HCT116 (cell line): ENCODE measurements at regions not wholly inside any gene's neighbourhood (a gene's known extent, or its start where the extent isn't known, plus 50 kb on each side); places are given as distances from the start of the nearest gene placed in this dataset.

Experiments
- ATAC-seq: fragments of 200-7000 bp; cut with Tn5 transposase; 2 replicates; pipeline ENCODE4 v1.9.1; 2020; ENCODE audit warnings: mild to moderate bottlenecking, moderate library complexity
- BruUV-seq: library from RNA; stranded (reverse); fragments of 400-500 nt; replicated peaks from 2 replicates; lab custom pipeline; 2021; lab: Mats Ljungman, UMichigan
- CTCF ChIA-PET: fragments of 300-600 bp; sonication (Branson Sonifier 250); formaldehyde crosslinking; loops from one replicate; lab custom pipeline; 2021; ENCODE audit warnings: antibody characterized with exemption; lab: Charles Lee
- POLR2A ChIA-PET: fragments of 300-600, 350-600 bp; sonication (Branson Sonifier 250); formaldehyde crosslinking; loops from one replicate; lab custom pipeline; 2021; ENCODE audit warnings: antibody characterized with exemption; lab: Charles Lee
- RAD21 ChIA-PET, 2 experiments: fragments of 300-600 bp; sonication (Branson Sonifier 250); formaldehyde crosslinking; loops; one replicate each; lab custom pipeline; 2023; ENCODE audit warnings: low total read pairs in 2 of 2; ENCODE audit not compliant: uncharacterized antibody in 2 of 2, unreplicated experiment in 2 of 2, low non-redundant PET in 1 of 2; lab: Charles Lee
- DNase-seq: peaks from one replicate; pipeline ENCODE4 v3.0.0-alpha.2; 2010; ENCODE audit warnings: low read depth, low spot score
- H2AFZ ChIP-seq: fragments of 200-600 bp; shearing (Covaris generic), sonication (generic); 2 replicates; pipeline ENCODE4 v1.6.1; 2017; ENCODE audit warnings: low read depth, mixed run types, mixed read lengths, antibody characterized with exemption, low read length; ENCODE audit not compliant: poor library complexity, severe bottlenecking
- H3K27ac ChIP-seq: 2 replicates; pipeline ENCODE4 v1.5.1; 2012; ENCODE audit warnings: low read depth, low read length
- H3K27me3 ChIP-seq: fragments of 200-600 bp; sonication (generic); 2 replicates; pipeline ENCODE4 v1.6.1; 2016; ENCODE audit warnings: mixed run types, low read length, mixed read lengths; ENCODE audit not compliant: insufficient read depth
- H3K36me3 ChIP-seq, 2 experiments: fragments of 200-500 bp in 1 of 2; fragments of 200-600 bp in 1 of 2; sonication (Bioruptor generic) in 1 of 2; sonication (generic) in 1 of 2; 2 replicates each; pipeline versions ENCODE4 v1.5.1 to v1.6.1; 2014 to 2016; ENCODE audit warnings: low read length in 2 of 2, inconsistent platforms in 1 of 2, mixed read lengths in 1 of 2, mixed run types in 1 of 2; ENCODE audit not compliant: insufficient read depth in 2 of 2, control insufficient read depth in 1 of 2
- H3K4me1 ChIP-seq, 2 experiments: fragments of 200-600 bp in 1 of 2; sonication (generic) in 1 of 2; 2 replicates each; pipeline versions ENCODE4 v1.5.1 to v1.6.1; 2012 to 2017; ENCODE audit warnings: low read length in 2 of 2, inconsistent platforms in 1 of 2, mild to moderate bottlenecking in 1 of 2, mixed read lengths in 1 of 2, mixed run types in 1 of 2, moderate library complexity in 1 of 2; ENCODE audit not compliant: insufficient read depth in 2 of 2, control insufficient read depth in 1 of 2
- H3K4me2 ChIP-seq: fragments of 200-600 bp; sonication (generic); 2 replicates; pipeline ENCODE4 v1.6.1; 2017; ENCODE audit warnings: mixed run types, low read length, mixed read lengths
- H3K4me3 ChIP-seq, 2 experiments: fragments of 200-600 bp in 1 of 2; sonication (generic) in 1 of 2; replicated peaks in 1 of 2; 2 replicates each; pipeline ENCODE4 v1.5.1; 2011 to 2016; ENCODE audit warnings: low read length in 2 of 2, control low read depth in 1 of 2, low read depth in 1 of 2, mild to moderate bottlenecking in 1 of 2, mixed read lengths in 1 of 2, mixed run types in 1 of 2
- H3K79me2 ChIP-seq: fragments of 200-600 bp; sonication (generic); 2 replicates; pipeline ENCODE4 v1.6.1; 2017; ENCODE audit warnings: mild to moderate bottlenecking, mixed run types, low read length, moderate library complexity, mixed read lengths; ENCODE audit not compliant: insufficient read depth
- H3K9ac ChIP-seq: fragments of 200-600 bp; sonication (generic); 2 replicates; pipeline ENCODE4 v1.6.1; 2016; ENCODE audit warnings: low read length, mixed read lengths
- H3K9me2 ChIP-seq: fragments of 200-600 bp; sonication (generic), shearing (Covaris generic); 2 replicates; pipeline ENCODE4 v1.6.1; 2017; ENCODE audit warnings: mixed run types, mild to moderate bottlenecking, moderate library complexity; ENCODE audit not compliant: insufficient read depth
- H3K9me3 ChIP-seq, 2 experiments: fragments of 200-500 bp in 1 of 2; fragments of 200-600 bp in 1 of 2; sonication (Bioruptor generic) in 1 of 2; sonication (generic) in 1 of 2; 2 replicates each; pipeline ENCODE4 v1.6.1; 2014 to 2017; ENCODE audit warnings: low read length in 2 of 2, mixed read lengths in 2 of 2, inconsistent platforms in 1 of 2, low read depth in 1 of 2, mild to moderate bottlenecking in 1 of 2, mixed run types in 1 of 2, moderate library complexity in 1 of 2; ENCODE audit not compliant: control insufficient read depth in 1 of 2, insufficient read depth in 1 of 2
- H4K20me1 ChIP-seq: fragments of 200-600 bp; sonication (generic), shearing (Covaris generic); 2 replicates; pipeline ENCODE4 v1.6.1; 2017; ENCODE audit warnings: mixed run types, mild to moderate bottlenecking, moderate library complexity; ENCODE audit not compliant: insufficient read depth
- ATF3 ChIP-seq: IDR thresholded peaks from 2 replicates; pipeline ENCODE4 v1.6.1; 2012
- CEBPB ChIP-seq: IDR thresholded peaks from 2 replicates; pipeline ENCODE4 v1.6.1; 2012; ENCODE audit warnings: low read depth
- CTCF ChIP-seq, 3 experiments: fragments of 200-600 bp in 1 of 3; sonication (generic) in 1 of 3; IDR thresholded peaks in 2 of 3; conservative IDR thresholded peaks in 1 of 3; 2 replicates each; pipeline ENCODE4 v1.5.1; 2012 to 2017; ENCODE audit warnings: low read depth in 2 of 3, low read length in 2 of 3, antibody characterized with exemption in 1 of 3, borderline replicate concordance in 1 of 3, control low read depth in 1 of 3, mild to moderate bottlenecking in 1 of 3, mixed read lengths in 1 of 3, mixed run types in 1 of 3, moderate library complexity in 1 of 3; ENCODE audit not compliant: insufficient read depth in 1 of 3
- EZH2 ChIP-seq: fragments of 200-600 bp; sonication (generic); IDR thresholded peaks from 2 replicates; pipeline ENCODE4 v1.6.1; 2017; ENCODE audit warnings: antibody characterized with exemption, mixed run types
- FOSL1 ChIP-seq: IDR thresholded peaks from 2 replicates; pipeline ENCODE4 v1.6.1; 2012; ENCODE audit warnings: low read depth
- JUND ChIP-seq: IDR thresholded peaks from 2 replicates; pipeline ENCODE4 v1.6.1; 2012
- MAX ChIP-seq: IDR thresholded peaks from 2 replicates; pipeline ENCODE4 v1.6.1; 2012
- POLR2A ChIP-seq: IDR thresholded peaks from 2 replicates; pipeline ENCODE4 v1.7.0; 2011; ENCODE audit warnings: borderline replicate concordance; ENCODE audit not compliant: insufficient read depth, insufficient read length; ENCODE audit errors: extremely low read depth
- POLR2AphosphoS5 ChIP-seq: IDR thresholded peaks from 2 replicates; pipeline ENCODE4 v1.6.1; 2011; ENCODE audit warnings: mild to moderate bottlenecking, low read depth, low read length, moderate library complexity
- RAD21 ChIP-seq: IDR thresholded peaks from 2 replicates; pipeline ENCODE4 v1.6.1; 2012; ENCODE audit warnings: low read depth, mild to moderate bottlenecking
- REST ChIP-seq: IDR thresholded peaks from 2 replicates; pipeline ENCODE4 v1.6.1; 2012; ENCODE audit warnings: low read depth
- SIN3A ChIP-seq: IDR thresholded peaks from 2 replicates; pipeline ENCODE4 v1.6.1; 2012; ENCODE audit warnings: low read depth
- SRF ChIP-seq: IDR thresholded peaks from 2 replicates; pipeline ENCODE4 v1.6.1; 2012; ENCODE audit warnings: low read depth
- TCF7L2 ChIP-seq: IDR thresholded peaks from 2 replicates; pipeline ENCODE4 v1.7.0; 2011; ENCODE audit warnings: borderline replicate concordance, inconsistent platforms; ENCODE audit not compliant: insufficient read depth, insufficient read length; ENCODE audit errors: extremely low read depth
- YY1 ChIP-seq: IDR thresholded peaks from 2 replicates; pipeline ENCODE4 v1.6.1; 2011; ENCODE audit warnings: low read length, low read depth, moderate library complexity, mild to moderate bottlenecking; ENCODE audit not compliant: insufficient replicate concordance; ENCODE audit errors: extremely low read depth
- ZFX ChIP-seq: fragments of 450-650 bp; IDR thresholded peaks from 2 replicates; pipeline ENCODE4 v1.6.1; 2017
- ZNF274 ChIP-seq: fragments of 200-500 bp; sonication (Bioruptor generic); IDR thresholded peaks from 2 replicates; pipeline ENCODE4 v1.6.1; 2014; ENCODE audit warnings: mild to moderate bottlenecking, low read depth, low read length, inconsistent platforms
- intact Hi-C: fragments of 100-400 bp; cut with micrococcal nuclease; formaldehyde crosslinking; loops from 2 replicates; pipeline ENCODE4 v1.10.0; 2022

GRCh38 chr4:13857800-13858199, 230.3 kb upstream of the BOD1L1 start:
- Histone ChIP-seq H3K4me2 (no peak overlapping the region), H3K36me3 (no peaks in the 10 kb centered on the region), H3K79me2 (no peaks in the 10 kb centered on the region), H3K9me2 (no peaks in the 10 kb centered on the region), H3K27me3 (no peaks in the 10 kb centered on the region), H3K9me3 (peaks cover 0 to 3% of the 10 kb centered on the region in 2 experiments; a peak in 2 of 4 replicates), H3K27ac (no peak overlapping the region)
- RAD21 ChIA-PET = no interaction called here
- POLR2A ChIA-PET = no interaction called here
- no peak for DNase-seq
- TF ChIP-seq ATF3 = no peak
- TF ChIP-seq POLR2AphosphoS5 = no peak
- no peak for TF ChIP-seq CEBPB
- no peak for TF ChIP-seq SIN3A
- TF ChIP-seq, all 23 proteins: peak for 0
- H3K9ac ChIP-seq = no peak overlapping the region
- ATAC-seq = no peak
- no peaks in the 10 kb centered on the region for H4K20me1 ChIP-seq
- no TSS peak for BruUV-seq
- no peak overlapping the region for H3K4me3 ChIP-seq
- intact Hi-C loops = no loop called here
- CTCF ChIA-PET = no interaction called here
- no peaks in the 10 kb centered on the region for H3K4me1 ChIP-seq
- H2AFZ ChIP-seq = no peak overlapping the region

- CTCF ChIA-PET = no interaction called here
- TF ChIP-seq SIN3A = no peak
- no peak for TF ChIP-seq SRF
- TF ChIP-seq CTCF (IDR thresholded peaks at IDR 0.05 in 2 of 3, conservative IDR thresholded peaks at IDR 0.05 in 1 of 3; ENCODE audit: borderline replicate concordance in 1 of 3, insufficient read depth in 1 of 3, low read depth in 2 of 3, low read length in 2 of 3) = no peak
- no peak for TF ChIP-seq TCF7L2
- no peak for TF ChIP-seq MAX
- TF ChIP-seq ZFX = no peak
- no peak for TF ChIP-seq EZH2
- TF ChIP-seq YY1 = no peak
- TF ChIP-seq REST = no peak
- no peak for TF ChIP-seq RAD21
- no peak for TF ChIP-seq FOSL1
- no peak for TF ChIP-seq POLR2A
- no peak for TF ChIP-seq JUND
- TF ChIP-seq ZNF274 = no peak
- TF ChIP-seq CEBPB = no peak
Measured at GRCh38 chr4:13859423-13859822, 231.9 kb upstream of the BOD1L1 start.

More at GRCh38 chr4:13859423-13859822, 231.9 kb upstream of the BOD1L1 start:
- no peaks in the 10 kb centered on the region for H4K20me1 ChIP-seq
- no peak overlapping the region for H3K4me2 ChIP-seq
- H3K79me2 ChIP-seq = no peaks in the 10 kb centered on the region
- peaks cover 0 to 3% of the 10 kb centered on the region in 2 experiments; a peak in 1 of 4 replicates for H3K9me3 ChIP-seq
- no peak overlapping the region for H2AFZ ChIP-seq
- ChIA-PET RAD21 (no interaction called here), POLR2A (no interaction called here)
- H3K9me2 ChIP-seq = no peaks in the 10 kb centered on the region
- no peak overlapping the region for H3K27ac ChIP-seq
- H3K4me3 ChIP-seq = no peak overlapping the region
- intact Hi-C loops = no loop called here
- H3K27me3 ChIP-seq = no peaks in the 10 kb centered on the region
- no peaks in the 10 kb centered on the region for H3K4me1 ChIP-seq
- no peak overlapping the region for H3K9ac ChIP-seq
- DNase-seq (no peak), ATAC-seq (no peak)
- no peaks in the 10 kb centered on the region for H3K36me3 ChIP-seq
- BruUV-seq = no TSS peak
